ENCODE measurements at regions not wholly inside any gene's neighbourhood (a gene's known extent, or its start where the extent isn't known, plus 50 kb on each side); places are given as distances from the start of the nearest gene placed in this dataset.

- no peak for TF ChIP-seq POLR2AphosphoS5 (IDR thresholded peaks at IDR 0.05)
- TF ChIP-seq CTCF (IDR thresholded peaks at IDR 0.05) = no peak
- no peak for TF ChIP-seq POLR2A (IDR thresholded peaks at IDR 0.05; ENCODE audit: low read depth)
- no peak for TF ChIP-seq EP300 (IDR thresholded peaks at IDR 0.05)
These were observed 481.0 kb upstream of the CAMK1G start for GRCh38 chr1:209102531-209102930.
